ENCODE measurements at regions not wholly inside any gene's neighbourhood (a gene's known extent, or its start where the extent isn't known, plus 50 kb on each side); places are given as distances from the start of the nearest gene placed in this dataset.

- Mint-ChIP-seq H3K36me3 (ENCODE audit: low read depth) (no peaks in the 10 kb centered on the region), H3K4me3 (ENCODE audit: unreplicated experiment) (no peak overlapping the region), H3K4me1 (ENCODE audit: low read depth) (peaks cover 16% of the 10 kb centered on the region), H3K9me3 (ENCODE audit: low read depth) (no peaks in the 10 kb centered on the region), H3K27me3 (ENCODE audit: low read depth) (peaks cover 7% of the 10 kb centered on the region), H3K27ac (ENCODE audit: unreplicated experiment) (no peak overlapping the region)
- DNase-seq (ENCODE audit: low spot score), result no peak
- TF ChIP-seq CTCF (IDR thresholded peaks at IDR 0.05), result no peak
These were observed 52.3 kb upstream of the KDM7A start for GRCh38 chr7:140229101-140229525.
